NCI-H446 treated with DMSO at 0.1 percent for 48 hours (cell line): ENCODE measurements at regions not wholly inside any gene's neighbourhood (a gene's known extent, or its start where the extent isn't known, plus 50 kb on each side); places are given as distances from the start of the nearest gene placed in this dataset.
A peak's percentile ranks its signal among the peaks of the same experiment; 100 is the strongest.
"Not testable (repeated sequence)": the region's sequence is repeated elsewhere in the genome, so short reads cannot be mapped to it uniquely, and the experiment has no call there.

Source experiments
- DNase-seq: peaks from one replicate; lab custom pipeline; 2025; lab: John Stamatoyannopoulos, UW

GRCh38 chr2:103383541-103383940 is 621.7 kb downstream of the TMEM182 start:
- DNase-seq: no peak

GRCh38 chr2:103386872-103387271 is 625.0 kb downstream of the TMEM182 start:
- no peak for DNase-seq

- no peak for DNase-seq
These were observed 626.1 kb downstream of the TMEM182 start for GRCh38 chr2:103387888-103388287.

- no peak for DNase-seq
These were observed 634.3 kb downstream of the TMEM182 start for GRCh38 chr2:103396152-103396551.

- DNase-seq: no peak
These were observed 639.8 kb downstream of the TMEM182 start for GRCh38 chr2:103401621-103402020.

GRCh38 chr2:103402336-103402735 is 640.5 kb downstream of the TMEM182 start:
- no peak for DNase-seq

GRCh38 chr2:103402944-103403343 is 641.1 kb downstream of the TMEM182 start:
- DNase-seq: no peak

- DNase-seq: not testable (repeated sequence)
These were observed 641.6 kb downstream of the TMEM182 start for GRCh38 chr2:103403388-103403787.

GRCh38 chr2:103410221-103410620 is 648.4 kb downstream of the TMEM182 start:
- no peak for DNase-seq

- no peak for DNase-seq
These were observed 657.7 kb downstream of the TMEM182 start for GRCh38 chr2:103419506-103419905.

GRCh38 chr2:103423100-103423499 is 661.3 kb downstream of the TMEM182 start:
- DNase-seq: no peak

- DNase-seq: no peak
These were observed 665.7 kb downstream of the TMEM182 start for GRCh38 chr2:103427567-103427966.

GRCh38 chr2:103430191-103430590 is 668.4 kb downstream of the TMEM182 start:
- no peak for DNase-seq

- no peak for DNase-seq
These were observed 673.2 kb downstream of the TMEM182 start for GRCh38 chr2:103435010-103435409.

- DNase-seq: no peak
These were observed 675.3 kb downstream of the TMEM182 start for GRCh38 chr2:103437161-103437560.

GRCh38 chr2:103445347-103445746 is 683.5 kb downstream of the TMEM182 start:
- peak; percentile 16 for DNase-seq

- peak; percentile 53 for DNase-seq
These were observed 686.7 kb downstream of the TMEM182 start for GRCh38 chr2:103448495-103448894.

GRCh38 chr2:103451283-103451682 is 689.5 kb downstream of the TMEM182 start:
- no peak for DNase-seq

GRCh38 chr2:103459283-103459682 is 697.5 kb downstream of the TMEM182 start:
- no peak for DNase-seq

GRCh38 chr2:103462101-103462500 is 700.3 kb downstream of the TMEM182 start:
- DNase-seq: no peak

- no peak for DNase-seq
These were observed 700.9 kb downstream of the TMEM182 start for GRCh38 chr2:103462712-103463111.

GRCh38 chr2:103464831-103465230 is 703.0 kb downstream of the TMEM182 start:
- no peak for DNase-seq

- no peak for DNase-seq
These were observed 708.0 kb downstream of the TMEM182 start for GRCh38 chr2:103469800-103470199.

GRCh38 chr2:103484906-103485305 is 723.1 kb downstream of the TMEM182 start:
- no peak for DNase-seq

- DNase-seq: no peak
These were observed 735.0 kb downstream of the TMEM182 start for GRCh38 chr2:103496850-103497249.
